ENCODE measurements at regions not wholly inside any gene's neighbourhood (a gene's known extent, or its start where the extent isn't known, plus 50 kb on each side); places are given as distances from the start of the nearest gene placed in this dataset.

- no peak for TF ChIP-seq CTCF (IDR thresholded peaks at IDR 0.05; ENCODE audit: control extremely low read depth, extremely low read depth)
- Histone ChIP-seq H3K4me1 (ENCODE audit: control insufficient read depth in 5 of 5, insufficient read depth in 5 of 5, low read length in 5 of 5) (no peaks in the 10 kb centered on the region), H3K9ac (ENCODE audit: insufficient read depth in 1 of 2, low read length in 2 of 2) (no peak overlapping the region), H3K27me3 (ENCODE audit: control insufficient read depth in 3 of 3, insufficient read depth in 3 of 3, low read length in 2 of 3) (no peaks in the 10 kb centered on the region), H3K36me3 (ENCODE audit: control insufficient read depth in 4 of 4, insufficient read depth in 4 of 4, low read length in 4 of 4) (no peaks in the 10 kb centered on the region), H3K27ac (ENCODE audit: low read depth in 1 of 2, low read length in 1 of 2) (no peak overlapping the region), H3K4me3 (no peak overlapping the region), H3K9me3 (ENCODE audit: control insufficient read depth in 4 of 4, insufficient read depth in 3 of 4, low read length in 3 of 4) (peaks cover 0 to 7% (median 0%) of the 10 kb centered on the region in 4 donors)
- ATAC-seq (ENCODE audit: insufficient read depth, low FRiP score) (no peak), DNase-seq (no peak)
- WGBS, 2 donors, result 79 to 82% methylated on average over 3 of the region's 3 CpGs
Measured at GRCh38 chr5:38069360-38069759, 189.0 kb upstream of the EGFLAM start.

- WGBS, 2 donors, result 79 to 85% methylated on average over 2 of the region's 2 CpGs
- Histone ChIP-seq H3K9me3 (ENCODE audit: control insufficient read depth in 4 of 4, insufficient read depth in 3 of 4, low read length in 3 of 4) (peaks cover 0 to 4% (median 0%) of the 10 kb centered on the region in 4 donors), H3K27me3 (ENCODE audit: control insufficient read depth in 3 of 3, insufficient read depth in 3 of 3, low read length in 2 of 3) (no peaks in the 10 kb centered on the region), H3K36me3 (ENCODE audit: control insufficient read depth in 4 of 4, insufficient read depth in 4 of 4, low read length in 4 of 4) (no peaks in the 10 kb centered on the region), H3K4me1 (ENCODE audit: control insufficient read depth in 5 of 5, insufficient read depth in 5 of 5, low read length in 5 of 5) (no peaks in the 10 kb centered on the region), H3K4me3 (no peak overlapping the region), H3K27ac (ENCODE audit: low read depth in 1 of 2, low read length in 1 of 2) (no peak overlapping the region), H3K9ac (ENCODE audit: insufficient read depth in 1 of 2, low read length in 2 of 2) (no peak overlapping the region)
- DNase-seq (no peak), ATAC-seq (ENCODE audit: insufficient read depth, low FRiP score) (no peak)
- TF ChIP-seq CTCF (IDR thresholded peaks at IDR 0.05; ENCODE audit: control extremely low read depth, extremely low read depth), result no peak
Measured at GRCh38 chr5:38060354-38060753, 198.0 kb upstream of the EGFLAM start.

GRCh38 chr5:38059876-38060275, 198.5 kb upstream of the EGFLAM start:
- Histone ChIP-seq H3K27me3 (ENCODE audit: control insufficient read depth in 3 of 3, insufficient read depth in 3 of 3, low read length in 2 of 3) (no peaks in the 10 kb centered on the region), H3K4me1 (ENCODE audit: control insufficient read depth in 5 of 5, insufficient read depth in 5 of 5, low read length in 5 of 5) (no peaks in the 10 kb centered on the region), H3K9ac (ENCODE audit: insufficient read depth in 1 of 2, low read length in 2 of 2) (no peak overlapping the region), H3K36me3 (ENCODE audit: control insufficient read depth in 4 of 4, insufficient read depth in 4 of 4, low read length in 4 of 4) (no peaks in the 10 kb centered on the region), H3K9me3 (ENCODE audit: control insufficient read depth in 4 of 4, insufficient read depth in 3 of 4, low read length in 3 of 4) (peaks cover 0 to 4% (median 0%) of the 10 kb centered on the region in 4 donors), H3K27ac (ENCODE audit: low read depth in 1 of 2, low read length in 1 of 2) (no peak overlapping the region), H3K4me3 (no peak overlapping the region)
- 84 to 92% methylated on average over 6 of the region's 6 CpGs for WGBS, 2 donors
- no peak for DNase-seq
- no peak for TF ChIP-seq CTCF (IDR thresholded peaks at IDR 0.05; ENCODE audit: control extremely low read depth, extremely low read depth)
- no peak for ATAC-seq (ENCODE audit: insufficient read depth, low FRiP score)
